ENCODE measurements at regions not wholly inside any gene's neighbourhood (a gene's known extent, or its start where the extent isn't known, plus 50 kb on each side); places are given as distances from the start of the nearest gene placed in this dataset.
"Not testable (repeated sequence)": the region's sequence is repeated elsewhere in the genome, so short reads cannot be mapped to it uniquely, and the experiment has no call there.

DNA sequence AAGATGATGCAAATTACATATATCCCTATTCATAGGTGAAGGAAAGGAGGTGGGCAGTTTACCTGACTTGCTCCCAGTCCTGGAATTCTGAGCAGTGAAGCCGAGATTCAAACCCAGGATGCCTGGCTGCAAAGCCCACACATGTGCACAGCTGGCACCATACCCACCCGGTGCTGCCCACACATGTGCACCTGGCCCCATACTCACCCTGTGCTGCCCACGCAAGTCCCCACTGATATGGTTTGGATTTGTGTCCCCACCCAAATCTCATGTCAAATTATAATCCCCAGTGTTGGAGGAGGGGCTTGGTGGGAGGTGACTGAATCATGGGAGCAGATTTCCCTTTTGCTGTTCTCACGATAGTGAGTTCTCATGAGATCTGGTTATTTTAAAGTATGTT lies 179.2 kb upstream of the C14orf180 start:
- no peak for TF ChIP-seq CTCF (IDR thresholded peaks at IDR 0.05; ENCODE audit: poor library complexity, severe bottlenecking)
- H3K4me3 ChIP-seq (ENCODE audit: severe bottlenecking): no peak overlapping the region
- peak; percentile 41 for DNase-seq (ENCODE audit: low spot score)
- no peak overlapping the region for H3K27ac ChIP-seq (ENCODE audit: poor library complexity, severe bottlenecking)
- H3K4me1 ChIP-seq (ENCODE audit: insufficient read depth, poor library complexity, severe bottlenecking): no peaks in the 10 kb centered on the region
- peaks cover 16% of the 10 kb centered on the region for H3K27me3 ChIP-seq (ENCODE audit: insufficient read depth, poor library complexity, severe bottlenecking)
- ATAC-seq (ENCODE audit: low read depth): no peak
- H3K36me3 ChIP-seq (ENCODE audit: low read depth): no peaks in the 10 kb centered on the region
- peaks cover 11% of the 10 kb centered on the region for H3K9me3 ChIP-seq (ENCODE audit: severe bottlenecking)

GRCh38 chr14:104401785-104402184 lies 177.8 kb upstream of the C14orf180 start:
- Histone ChIP-seq H3K27me3 (ENCODE audit: insufficient read depth, poor library complexity, severe bottlenecking) (peaks cover 28% of the 10 kb centered on the region), H3K4me3 (ENCODE audit: severe bottlenecking) (no peak overlapping the region), H3K36me3 (ENCODE audit: low read depth) (no peaks in the 10 kb centered on the region), H3K27ac (ENCODE audit: poor library complexity, severe bottlenecking) (no peak overlapping the region), H3K4me1 (ENCODE audit: insufficient read depth, poor library complexity, severe bottlenecking) (no peaks in the 10 kb centered on the region), H3K9me3 (ENCODE audit: severe bottlenecking) (peaks cover 11% of the 10 kb centered on the region)
- no peak for ATAC-seq (ENCODE audit: low read depth)
- no peak for DNase-seq (ENCODE audit: low spot score)
- TF ChIP-seq CTCF (IDR thresholded peaks at IDR 0.05; ENCODE audit: poor library complexity, severe bottlenecking): no peak

DNA sequence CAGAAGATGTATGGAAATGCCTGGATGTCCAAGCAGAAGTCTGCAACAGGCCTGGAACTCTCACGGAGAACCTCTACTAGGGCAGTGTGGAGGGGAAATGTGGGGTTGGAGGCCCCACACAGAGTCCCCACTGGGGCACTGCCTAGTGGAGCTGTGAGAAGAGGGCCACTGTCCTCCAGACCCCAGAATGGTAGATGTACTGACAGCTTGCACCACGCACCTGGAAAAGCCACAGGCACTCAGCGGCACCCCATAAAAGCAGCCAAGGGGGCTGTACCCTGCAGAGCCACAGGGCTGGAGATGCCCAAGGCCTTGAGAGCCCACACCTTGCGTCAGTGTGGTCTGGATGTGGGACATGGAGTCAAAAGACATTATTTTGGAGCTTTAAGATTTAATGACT lies 177.3 kb upstream of the C14orf180 start:
- H3K9me3 ChIP-seq (ENCODE audit: severe bottlenecking); ATAC-seq (ENCODE audit: low read depth); H3K36me3 ChIP-seq (ENCODE audit: low read depth); H3K4me1 ChIP-seq (ENCODE audit: insufficient read depth, poor library complexity, severe bottlenecking); H3K27ac ChIP-seq (ENCODE audit: poor library complexity, severe bottlenecking); H3K4me3 ChIP-seq (ENCODE audit: severe bottlenecking): not testable (repeated sequence)
- H3K27me3 ChIP-seq (ENCODE audit: insufficient read depth, poor library complexity, severe bottlenecking): peaks cover 33% of the 10 kb centered on the region
- DNase-seq (ENCODE audit: low spot score): peak; percentile 28

DNA sequence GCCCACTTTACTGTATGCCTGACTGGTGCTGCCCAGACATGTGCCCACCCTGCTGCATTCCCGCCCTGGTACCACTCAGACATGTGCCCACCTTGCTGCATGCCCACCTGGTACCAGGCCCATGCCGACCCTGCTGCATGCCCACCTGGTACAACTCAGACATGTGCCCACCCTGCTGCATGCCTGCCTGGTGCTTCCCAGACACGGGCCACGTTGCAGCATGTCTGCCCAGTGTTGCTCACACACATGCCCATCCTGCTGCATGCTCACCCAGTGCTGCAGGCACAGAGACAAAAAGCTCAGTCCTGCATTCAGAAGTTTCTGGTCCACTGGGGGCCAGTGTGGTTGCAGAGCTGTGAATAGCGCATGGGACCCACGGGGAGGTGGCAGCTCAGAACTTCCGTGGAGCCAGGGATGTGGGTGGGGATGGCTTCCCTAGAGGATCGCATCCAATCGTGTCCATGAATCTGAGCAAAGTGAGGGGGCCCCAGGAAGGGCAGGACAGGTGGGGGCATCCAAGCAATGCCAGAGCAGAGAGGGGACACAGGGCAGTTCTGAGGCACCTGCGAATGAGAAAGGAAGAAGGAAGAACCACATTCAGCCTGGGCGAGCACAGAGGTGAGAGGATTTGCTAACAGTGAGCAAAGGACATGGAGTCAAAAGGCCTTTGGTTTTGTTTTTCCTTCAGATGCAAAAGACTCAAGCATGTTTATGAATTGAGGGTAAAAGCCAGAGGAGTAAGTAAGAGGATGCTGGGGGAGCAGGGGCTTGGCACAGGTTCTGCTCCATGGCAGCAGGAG lies 175.9 kb upstream of the C14orf180 start:
- peak; percentile 57 for DNase-seq (ENCODE audit: low spot score)

DNA sequence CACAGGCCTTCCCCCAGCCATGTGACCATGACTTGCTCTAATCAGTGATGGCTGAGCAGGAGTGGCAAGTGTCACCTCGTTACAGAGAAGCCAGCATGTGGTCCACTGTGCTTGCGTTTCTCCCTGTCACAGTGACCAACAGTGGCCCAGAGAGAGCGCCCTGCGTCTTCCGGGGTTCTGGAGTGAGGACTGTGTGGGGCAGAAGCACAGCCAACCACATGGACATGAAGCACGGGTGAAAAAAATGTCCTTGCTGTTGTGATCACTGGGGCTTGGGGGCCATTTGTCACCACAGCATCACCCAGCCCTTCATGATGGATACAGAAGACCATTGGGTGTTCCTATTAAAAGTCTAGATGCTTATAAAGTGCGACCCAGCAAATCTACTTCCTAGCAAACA lies 174.6 kb upstream of the C14orf180 start:
- Histone ChIP-seq H3K27me3 (ENCODE audit: insufficient read depth, poor library complexity, severe bottlenecking) (peaks cover 42% of the 10 kb centered on the region), H3K4me3 (ENCODE audit: severe bottlenecking) (no peak overlapping the region), H3K27ac (ENCODE audit: poor library complexity, severe bottlenecking) (no peak overlapping the region), H3K36me3 (ENCODE audit: low read depth) (no peaks in the 10 kb centered on the region), H3K4me1 (ENCODE audit: insufficient read depth, poor library complexity, severe bottlenecking) (no peaks in the 10 kb centered on the region), H3K9me3 (ENCODE audit: severe bottlenecking) (peaks cover 6% of the 10 kb centered on the region)
- no peak for ATAC-seq (ENCODE audit: low read depth)
- no peak for TF ChIP-seq CTCF (IDR thresholded peaks at IDR 0.05; ENCODE audit: poor library complexity, severe bottlenecking)
- DNase-seq (ENCODE audit: low spot score): peak; percentile 26

More for the DNA sequence above, 175.9 kb upstream of the C14orf180 start:
- TF ChIP-seq CTCF (IDR thresholded peaks at IDR 0.05; ENCODE audit: poor library complexity, severe bottlenecking): no peak
- H3K27ac ChIP-seq (ENCODE audit: poor library complexity, severe bottlenecking): no peak overlapping the region
- H3K9me3 ChIP-seq (ENCODE audit: severe bottlenecking): no peaks in the 10 kb centered on the region
- H3K36me3 ChIP-seq (ENCODE audit: low read depth): no peaks in the 10 kb centered on the region
- no peak for ATAC-seq (ENCODE audit: low read depth)
- H3K4me1 ChIP-seq (ENCODE audit: insufficient read depth, poor library complexity, severe bottlenecking): no peaks in the 10 kb centered on the region
- H3K4me3 ChIP-seq (ENCODE audit: severe bottlenecking): no peak overlapping the region
- peaks cover 42% of the 10 kb centered on the region for H3K27me3 ChIP-seq (ENCODE audit: insufficient read depth, poor library complexity, severe bottlenecking)
